GM03348 (cell line): ENCODE measurements at regions not wholly inside any gene's neighbourhood (a gene's known extent, or its start where the extent isn't known, plus 50 kb on each side); places are given as distances from the start of the nearest gene placed in this dataset.
"Not testable (repeated sequence)": the region's sequence is repeated elsewhere in the genome, so short reads cannot be mapped to it uniquely, and the experiment has no call there.

Source experiments
- DNase-seq: peaks from one replicate; pipeline ENCODE4 v3.0.0; 2012; ENCODE audit warnings: low spot score

GRCh38 chr13:63323441-63323840 lies 1907.8 kb upstream of the PCDH20 start:
- DNase-seq: no peak

GRCh38 chr13:63311587-63311986 lies 1895.9 kb upstream of the PCDH20 start:
- no peak for DNase-seq

- no peak for DNase-seq
Observed at GRCh38 chr13:63308549-63309165, 1893.0 kb upstream of the PCDH20 start.

- no peak for DNase-seq
Observed at GRCh38 chr13:63307228-63307627, 1891.6 kb upstream of the PCDH20 start.

GRCh38 chr13:63305641-63306133 lies 1890.0 kb upstream of the PCDH20 start:
- no peak for DNase-seq

GRCh38 chr13:63304497-63304896 lies 1888.8 kb upstream of the PCDH20 start:
- no peak for DNase-seq

GRCh38 chr13:63299866-63300394 lies 1884.3 kb upstream of the PCDH20 start:
- no peak for DNase-seq

- DNase-seq: no peak
Observed at GRCh38 chr13:63297163-63297562, 1881.5 kb upstream of the PCDH20 start.

GRCh38 chr13:63291701-63292100 lies 1876.1 kb upstream of the PCDH20 start:
- DNase-seq: no peak

GRCh38 chr13:63288576-63288975 lies 1872.9 kb upstream of the PCDH20 start:
- peak; percentile 7 for DNase-seq

GRCh38 chr13:63287926-63288325 lies 1872.3 kb upstream of the PCDH20 start:
- DNase-seq: no peak

GRCh38 chr13:63285426-63285825 lies 1869.8 kb upstream of the PCDH20 start:
- DNase-seq: no peak

- DNase-seq: no peak
Observed at GRCh38 chr13:63279136-63279535, 1863.5 kb upstream of the PCDH20 start.

- no peak for DNase-seq
Observed at GRCh38 chr13:63274772-63275171, 1859.1 kb upstream of the PCDH20 start.

- DNase-seq: no peak
Observed at GRCh38 chr13:63249411-63250187, 1834.0 kb upstream of the PCDH20 start.

GRCh38 chr13:63236667-63237396 lies 1821.2 kb upstream of the PCDH20 start:
- not testable (repeated sequence) for DNase-seq

GRCh38 chr13:63218596-63218995 lies 1802.9 kb upstream of the PCDH20 start:
- DNase-seq: not testable (repeated sequence)

- no peak for DNase-seq
Observed at GRCh38 chr13:63209330-63210017, 1793.8 kb upstream of the PCDH20 start.

GRCh38 chr13:63208826-63209225 lies 1793.2 kb upstream of the PCDH20 start:
- DNase-seq: no peak

GRCh38 chr13:63206461-63206860 lies 1790.8 kb upstream of the PCDH20 start:
- DNase-seq: no peak

- DNase-seq: no peak
Observed at GRCh38 chr13:63201493-63201892, 1785.8 kb upstream of the PCDH20 start.

- no peak for DNase-seq
Observed at GRCh38 chr13:63199508-63199907, 1783.9 kb upstream of the PCDH20 start.
